SU-DHL-6 (cell line): ENCODE measurements at regions not wholly inside any gene's neighbourhood (a gene's known extent, or its start where the extent isn't known, plus 50 kb on each side); places are given as distances from the start of the nearest gene placed in this dataset.

ENCODE experiments used
- H2AFZ ChIP-seq: fragments of 200-600 bp; sonication (generic); 2 replicates; pipeline ENCODE4 v1.6.1; 2014; ENCODE audit warnings: low read depth, mild to moderate bottlenecking, moderate library complexity, mixed read lengths, antibody characterized with exemption, low read length; ENCODE audit not compliant: severe bottlenecking
- H3F3A ChIP-seq: fragments of 200-600 bp; shearing (Covaris generic); 2 replicates; pipeline ENCODE4 v1.6.0; 2016; ENCODE audit warnings: antibody characterized with exemption, mild to moderate bottlenecking; ENCODE audit not compliant: insufficient read depth
- H3K27ac ChIP-seq: fragments of 200-600 bp; sonication (generic); 2 replicates; pipeline ENCODE4 v1.5.1; 2016; ENCODE audit warnings: low read depth, mild to moderate bottlenecking, low read length, moderate library complexity, mixed read lengths
- H3K27me3 ChIP-seq: fragments of 200-600 bp; sonication (generic), shearing (Covaris generic); 2 replicates; pipeline ENCODE4 v1.6.0; 2014; ENCODE audit warnings: mild to moderate bottlenecking, low read length
- H3K36me3 ChIP-seq: fragments of 200-600 bp; sonication (generic); 2 replicates; pipeline ENCODE4 v1.6.1; 2014; ENCODE audit warnings: mild to moderate bottlenecking, low read length, mixed read lengths
- H3K4me2 ChIP-seq: fragments of 300-600, 200-600 bp; shearing (Covaris generic), sonication (generic); 2 replicates; pipeline ENCODE4 v1.6.0; 2014; ENCODE audit warnings: low read length, low read depth, mild to moderate bottlenecking; ENCODE audit not compliant: poor library complexity, severe bottlenecking
- H3K4me3 ChIP-seq: fragments of 200-600 bp; sonication (generic); 2 replicates; pipeline ENCODE4 v1.5.1; 2014; ENCODE audit warnings: antibody characterized with exemption, low read length, mild to moderate bottlenecking, mixed read lengths; ENCODE audit not compliant: insufficient read depth, poor library complexity, severe bottlenecking
- H3K79me2 ChIP-seq: fragments of 200-600 bp; sonication (generic); 2 replicates; pipeline ENCODE4 v1.6.1; 2014; ENCODE audit warnings: mild to moderate bottlenecking, low read length, moderate library complexity; ENCODE audit not compliant: insufficient read depth
- H3K9ac ChIP-seq: fragments of 200-600 bp; sonication (generic); 2 replicates; pipeline ENCODE4 v1.7.0; 2014; ENCODE audit warnings: mild to moderate bottlenecking, low read length
- H3K9me2 ChIP-seq: fragments of 200-600 bp; sonication (generic); replicated peaks from 2 replicates; pipeline ENCODE4 v1.6.1; 2014; ENCODE audit warnings: low read length; ENCODE audit not compliant: insufficient read depth
- H3K9me3 ChIP-seq: fragments of 200-600 bp; sonication (generic); 2 replicates; pipeline ENCODE4 v1.6.1; 2014; ENCODE audit warnings: low read length, mixed read lengths; ENCODE audit not compliant: insufficient read depth
- H4K20me1 ChIP-seq: fragments of 200-600 bp; sonication (generic); 2 replicates; pipeline ENCODE4 v1.6.1; 2014; ENCODE audit warnings: low read depth, mild to moderate bottlenecking, antibody characterized with exemption, low read length, moderate library complexity, mixed read lengths
- EZH2phosphoT487 ChIP-seq: fragments of 200-600 bp; sonication (generic), shearing (Covaris generic); conservative IDR thresholded peaks from 2 replicates; pipeline ENCODE4 v1.6.1; 2018; ENCODE audit warnings: mild to moderate bottlenecking, antibody characterized with exemption, low read length, moderate library complexity, mixed read lengths
- TF ChIP-seq, protein P1 (sequence below): fragments of 200-600 bp; sonication (generic); IDR thresholded peaks from one replicate; pipeline ENCODE4 v1.5.1; 2017; ENCODE audit warnings: antibody characterized with exemption, mild to moderate bottlenecking, low read length, moderate library complexity; ENCODE audit not compliant: insufficient read depth, poor library complexity, severe bottlenecking

DNA sequence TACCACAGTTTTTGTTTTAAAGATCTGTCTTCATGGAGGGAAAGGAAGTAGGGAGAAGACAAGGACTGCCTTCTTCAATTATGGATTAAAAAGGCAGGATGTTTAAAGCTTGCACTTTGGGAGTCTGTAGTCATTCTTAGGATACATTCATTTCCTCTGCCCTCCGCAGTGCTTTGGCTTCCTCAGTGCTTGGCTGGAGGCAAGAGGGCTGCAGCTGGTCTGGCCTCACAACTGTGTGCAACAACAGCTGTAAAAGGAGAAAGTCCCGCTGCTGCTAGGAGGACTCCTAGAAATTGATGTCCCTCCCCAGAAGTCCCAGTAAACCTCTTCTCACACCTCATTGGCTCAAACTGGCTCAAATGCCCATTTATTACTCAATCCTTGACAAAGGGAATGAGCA lies 54.4 kb upstream of the PPP2R3A start:
- Histone ChIP-seq H3K27me3 (no peaks in the 10 kb centered on the region), H3F3A (no peaks in the 10 kb centered on the region), H3K9me3 (no peaks in the 10 kb centered on the region), H3K4me3 (no peak overlapping the region), H3K9me2 (no peaks in the 10 kb centered on the region), H2AFZ (no peak overlapping the region), H3K4me2 (no peak overlapping the region), H4K20me1 (no peaks in the 10 kb centered on the region), H3K27ac (no peak overlapping the region), H3K79me2 (no peaks in the 10 kb centered on the region), H3K36me3 (no peaks in the 10 kb centered on the region), H3K9ac (no peak overlapping the region)
- TF ChIP-seq, protein P1, sequence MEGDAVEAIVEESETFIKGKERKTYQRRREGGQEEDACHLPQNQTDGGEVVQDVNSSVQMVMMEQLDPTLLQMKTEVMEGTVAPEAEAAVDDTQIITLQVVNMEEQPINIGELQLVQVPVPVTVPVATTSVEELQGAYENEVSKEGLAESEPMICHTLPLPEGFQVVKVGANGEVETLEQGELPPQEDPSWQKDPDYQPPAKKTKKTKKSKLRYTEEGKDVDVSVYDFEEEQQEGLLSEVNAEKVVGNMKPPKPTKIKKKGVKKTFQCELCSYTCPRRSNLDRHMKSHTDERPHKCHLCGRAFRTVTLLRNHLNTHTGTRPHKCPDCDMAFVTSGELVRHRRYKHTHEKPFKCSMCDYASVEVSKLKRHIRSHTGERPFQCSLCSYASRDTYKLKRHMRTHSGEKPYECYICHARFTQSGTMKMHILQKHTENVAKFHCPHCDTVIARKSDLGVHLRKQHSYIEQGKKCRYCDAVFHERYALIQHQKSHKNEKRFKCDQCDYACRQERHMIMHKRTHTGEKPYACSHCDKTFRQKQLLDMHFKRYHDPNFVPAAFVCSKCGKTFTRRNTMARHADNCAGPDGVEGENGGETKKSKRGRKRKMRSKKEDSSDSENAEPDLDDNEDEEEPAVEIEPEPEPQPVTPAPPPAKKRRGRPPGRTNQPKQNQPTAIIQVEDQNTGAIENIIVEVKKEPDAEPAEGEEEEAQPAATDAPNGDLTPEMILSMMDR = no peak
- TF ChIP-seq EZH2phosphoT487 = no peak

DNA sequence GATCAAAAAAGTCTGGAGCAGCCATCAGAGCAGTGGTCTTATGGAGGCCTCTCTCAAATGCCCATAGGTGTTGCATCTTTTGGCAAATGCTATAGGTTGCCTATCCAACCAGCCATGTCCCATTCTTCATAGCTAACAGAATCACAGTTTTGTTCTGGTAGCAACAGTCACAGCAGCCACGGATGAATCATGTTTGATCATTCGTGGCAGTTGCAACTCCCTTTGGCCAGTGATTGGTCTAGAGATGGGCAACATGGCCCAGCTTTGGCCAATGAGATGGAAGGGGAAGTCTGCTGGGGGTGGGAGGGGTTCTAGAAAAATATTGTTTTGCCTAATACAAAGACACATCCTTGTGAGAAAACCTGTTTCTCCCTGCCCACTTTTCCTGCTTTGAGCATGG lies 50.3 kb upstream of the PPP2R3A start:
- Histone ChIP-seq H2AFZ (no peak overlapping the region), H4K20me1 (no peaks in the 10 kb centered on the region), H3K4me2 (no peak overlapping the region), H3K9me3 (no peaks in the 10 kb centered on the region), H3K27me3 (no peaks in the 10 kb centered on the region), H3F3A (no peaks in the 10 kb centered on the region), H3K4me3 (no peak overlapping the region), H3K27ac (no peak overlapping the region), H3K79me2 (no peaks in the 10 kb centered on the region), H3K36me3 (no peaks in the 10 kb centered on the region), H3K9me2 (no peaks in the 10 kb centered on the region), H3K9ac (no peak overlapping the region)
- TF ChIP-seq, protein P1 = no peak
- no peak for TF ChIP-seq EZH2phosphoT487
